WTC11 (cell line): ENCODE measurements at regions not wholly inside any gene's neighbourhood (a gene's known extent, or its start where the extent isn't known, plus 50 kb on each side); places are given as distances from the start of the nearest gene placed in this dataset.

Experiments used
- CREB1 ChIP-seq: sonication (generic); formaldehyde crosslinking; IDR thresholded peaks from 2 replicates; pipeline ENCODE4 v1.8.0; 2023; ENCODE audit warnings: mild to moderate bottlenecking, missing genetic modification reagents
- TCF7 ChIP-seq: sonication (generic); formaldehyde crosslinking; IDR thresholded peaks from 2 replicates; pipeline ENCODE4 v1.8.0; 2022; ENCODE audit warnings: mild to moderate bottlenecking, low read depth, missing genetic modification reagents, moderate library complexity
- TP53 ChIP-seq: sonication (generic); formaldehyde crosslinking; IDR thresholded peaks from 2 replicates; pipeline ENCODE4 v1.8.1; 2023; ENCODE audit warnings: mild to moderate bottlenecking, missing genetic modification reagents
- TF ChIP-seq, protein P1 (sequence below): fragments of 200-600 bp; IDR thresholded peaks from 2 replicates; pipeline ENCODE4 v1.8.0; 2022; ENCODE audit warnings: antibody characterized with exemption
- TF ChIP-seq, protein P2 (sequence below): sonication (generic); formaldehyde crosslinking; IDR thresholded peaks from 2 replicates; pipeline ENCODE4 v1.8.0; 2022; ENCODE audit warnings: mild to moderate bottlenecking, missing genetic modification reagents

DNA sequence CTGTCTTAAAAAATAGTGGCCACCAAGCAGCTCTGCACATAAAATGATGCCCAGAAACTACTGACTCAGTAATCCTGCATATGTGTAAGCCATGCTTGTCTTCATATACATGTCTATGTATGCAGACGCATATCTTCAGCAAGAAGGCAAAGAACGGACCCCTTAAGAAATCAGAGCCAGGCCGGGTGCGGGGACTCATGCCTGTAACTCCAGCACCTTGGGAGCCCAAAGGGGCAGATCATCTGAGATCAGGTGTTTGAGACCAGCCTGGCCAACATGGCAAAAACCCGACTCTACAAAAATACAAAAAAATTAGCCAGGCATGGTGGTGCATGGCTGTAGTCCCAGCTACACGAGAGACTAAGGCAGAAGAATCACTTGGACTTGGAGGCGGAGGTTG lies 295.0 kb downstream of the TCERG1L start:
- TF ChIP-seq, protein P1, sequence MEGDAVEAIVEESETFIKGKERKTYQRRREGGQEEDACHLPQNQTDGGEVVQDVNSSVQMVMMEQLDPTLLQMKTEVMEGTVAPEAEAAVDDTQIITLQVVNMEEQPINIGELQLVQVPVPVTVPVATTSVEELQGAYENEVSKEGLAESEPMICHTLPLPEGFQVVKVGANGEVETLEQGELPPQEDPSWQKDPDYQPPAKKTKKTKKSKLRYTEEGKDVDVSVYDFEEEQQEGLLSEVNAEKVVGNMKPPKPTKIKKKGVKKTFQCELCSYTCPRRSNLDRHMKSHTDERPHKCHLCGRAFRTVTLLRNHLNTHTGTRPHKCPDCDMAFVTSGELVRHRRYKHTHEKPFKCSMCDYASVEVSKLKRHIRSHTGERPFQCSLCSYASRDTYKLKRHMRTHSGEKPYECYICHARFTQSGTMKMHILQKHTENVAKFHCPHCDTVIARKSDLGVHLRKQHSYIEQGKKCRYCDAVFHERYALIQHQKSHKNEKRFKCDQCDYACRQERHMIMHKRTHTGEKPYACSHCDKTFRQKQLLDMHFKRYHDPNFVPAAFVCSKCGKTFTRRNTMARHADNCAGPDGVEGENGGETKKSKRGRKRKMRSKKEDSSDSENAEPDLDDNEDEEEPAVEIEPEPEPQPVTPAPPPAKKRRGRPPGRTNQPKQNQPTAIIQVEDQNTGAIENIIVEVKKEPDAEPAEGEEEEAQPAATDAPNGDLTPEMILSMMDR, result no peak
- TF ChIP-seq, protein P2, sequence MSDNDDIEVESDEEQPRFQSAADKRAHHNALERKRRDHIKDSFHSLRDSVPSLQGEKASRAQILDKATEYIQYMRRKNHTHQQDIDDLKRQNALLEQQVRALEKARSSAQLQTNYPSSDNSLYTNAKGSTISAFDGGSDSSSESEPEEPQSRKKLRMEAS (CRISPR knock-in tag), result no peak
- no peak for TF ChIP-seq TCF7
- TF ChIP-seq TP53 (CRISPR knock-in tag), result no peak
- TF ChIP-seq CREB1 (CRISPR knock-in tag), result no peak
